Mesothelial cell of epicardium (in vitro differentiated cells): ENCODE measurements at regions not wholly inside any gene's neighbourhood (a gene's known extent, or its start where the extent isn't known, plus 50 kb on each side); places are given as distances from the start of the nearest gene placed in this dataset.

Source experiments
- DNase-seq, 2 experiments: peaks; one replicate each; pipeline ENCODE4 v3.0.0; 2021; ENCODE audit warnings: low spot score in 2 of 2; ENCODE audit not compliant: unreplicated experiment in 2 of 2
- H3K27ac Mint-ChIP-seq: 2 replicates; pipeline ENCODE4 v1.8.0; 2021; ENCODE audit warnings: mixed read lengths
- H3K27me3 Mint-ChIP-seq: 2 replicates; pipeline ENCODE4 v1.8.0; 2021; ENCODE audit warnings: low read depth, mixed read lengths
- H3K36me3 Mint-ChIP-seq: 2 replicates; pipeline ENCODE4 v1.8.0; 2021; ENCODE audit warnings: mixed read lengths
- H3K4me1 Mint-ChIP-seq: 2 replicates; pipeline ENCODE4 v1.8.0; 2021; ENCODE audit warnings: mixed read lengths
- H3K4me3 Mint-ChIP-seq: 2 replicates; pipeline ENCODE4 v1.8.0; 2021; ENCODE audit warnings: mild to moderate bottlenecking, moderate library complexity, mixed read lengths
- H3K9me3 Mint-ChIP-seq: 2 replicates; pipeline ENCODE4 v1.8.0; 2021; ENCODE audit warnings: mixed read lengths
- TF ChIP-seq, protein P1 (sequence below): fragments of 200-600 bp; sonication (generic); IDR thresholded peaks from one replicate; pipeline ENCODE4 v1.5.0; 2021; ENCODE audit warnings: antibody characterized with exemption; ENCODE audit not compliant: unreplicated experiment

DNA sequence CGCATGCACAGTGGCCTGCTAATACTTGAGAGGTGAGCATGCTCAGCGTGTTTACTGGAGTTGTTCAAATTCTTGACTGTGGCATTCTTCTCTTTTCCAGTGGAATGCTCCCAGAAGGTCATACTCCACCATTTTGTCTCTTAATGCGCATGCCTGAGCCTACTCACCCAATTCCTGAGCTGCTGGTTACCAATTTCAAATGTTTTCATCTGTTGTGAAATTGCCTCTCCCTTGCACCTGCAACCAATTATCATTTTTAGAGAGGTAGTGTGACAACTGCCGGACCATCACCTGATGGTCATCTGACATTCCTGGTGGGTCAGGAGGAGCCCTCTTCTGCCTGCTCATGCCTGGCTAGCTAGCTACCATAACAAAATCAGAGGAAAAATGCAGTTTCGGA, 82.2 kb upstream of the LIFR start:
- Mint-ChIP-seq H3K4me1 (peaks cover 31% of the 10 kb centered on the region), H3K36me3 (no peaks in the 10 kb centered on the region), H3K9me3 (peaks cover 5% of the 10 kb centered on the region), H3K27ac (no peak overlapping the region), H3K27me3 (no peaks in the 10 kb centered on the region), H3K4me3 (no peak overlapping the region)
- no peak for DNase-seq
- TF ChIP-seq, protein P1, sequence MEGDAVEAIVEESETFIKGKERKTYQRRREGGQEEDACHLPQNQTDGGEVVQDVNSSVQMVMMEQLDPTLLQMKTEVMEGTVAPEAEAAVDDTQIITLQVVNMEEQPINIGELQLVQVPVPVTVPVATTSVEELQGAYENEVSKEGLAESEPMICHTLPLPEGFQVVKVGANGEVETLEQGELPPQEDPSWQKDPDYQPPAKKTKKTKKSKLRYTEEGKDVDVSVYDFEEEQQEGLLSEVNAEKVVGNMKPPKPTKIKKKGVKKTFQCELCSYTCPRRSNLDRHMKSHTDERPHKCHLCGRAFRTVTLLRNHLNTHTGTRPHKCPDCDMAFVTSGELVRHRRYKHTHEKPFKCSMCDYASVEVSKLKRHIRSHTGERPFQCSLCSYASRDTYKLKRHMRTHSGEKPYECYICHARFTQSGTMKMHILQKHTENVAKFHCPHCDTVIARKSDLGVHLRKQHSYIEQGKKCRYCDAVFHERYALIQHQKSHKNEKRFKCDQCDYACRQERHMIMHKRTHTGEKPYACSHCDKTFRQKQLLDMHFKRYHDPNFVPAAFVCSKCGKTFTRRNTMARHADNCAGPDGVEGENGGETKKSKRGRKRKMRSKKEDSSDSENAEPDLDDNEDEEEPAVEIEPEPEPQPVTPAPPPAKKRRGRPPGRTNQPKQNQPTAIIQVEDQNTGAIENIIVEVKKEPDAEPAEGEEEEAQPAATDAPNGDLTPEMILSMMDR = no peak

DNA sequence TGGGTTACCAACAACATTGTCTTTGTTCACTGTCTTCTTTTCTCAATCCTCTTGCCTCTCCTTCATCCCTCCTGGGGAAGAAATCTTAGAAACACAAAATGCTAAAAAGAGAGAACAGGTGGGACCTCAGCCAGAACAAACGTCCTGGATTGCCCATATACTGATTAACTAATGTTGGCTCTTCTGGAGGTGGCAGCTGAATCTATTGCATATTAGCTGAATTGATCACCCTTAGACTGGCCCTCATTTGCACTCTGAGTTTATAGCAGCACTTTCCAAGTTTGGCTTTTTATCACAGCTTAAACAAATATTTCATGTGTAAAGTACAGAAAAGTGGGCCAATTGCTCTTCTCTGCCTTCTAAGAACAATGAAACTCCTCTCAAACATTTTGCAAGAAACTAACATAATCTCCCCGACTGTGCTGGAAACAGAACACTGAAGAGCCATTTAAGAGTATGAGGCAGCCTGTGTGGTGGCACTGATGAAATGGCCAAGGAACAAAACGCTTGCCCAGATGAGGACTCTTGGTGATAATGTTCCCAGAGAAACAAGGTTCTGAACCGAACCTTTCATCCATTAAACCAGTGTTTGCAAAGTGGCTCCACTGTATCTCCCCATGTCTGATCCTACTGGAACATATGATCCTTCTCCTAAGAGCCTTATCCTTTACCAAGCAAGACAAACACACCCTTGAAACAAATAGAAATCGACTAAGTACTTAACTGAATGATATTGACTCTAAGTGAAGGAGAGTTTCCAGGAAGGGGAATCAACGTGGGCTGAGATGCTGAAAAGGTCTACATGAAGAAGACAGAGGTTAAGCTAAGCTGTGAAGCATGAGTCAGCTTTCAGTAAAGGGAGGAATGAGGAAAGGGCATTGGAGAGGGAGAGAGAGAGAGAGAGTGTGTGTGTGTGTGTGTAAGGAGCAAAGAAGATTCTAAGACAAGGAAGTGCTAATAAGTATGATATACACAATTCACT, 83.2 kb upstream of the LIFR start:
- peaks cover 5% of the 10 kb centered on the region for H3K9me3 Mint-ChIP-seq
- H3K27ac Mint-ChIP-seq = no peak overlapping the region
- H3K36me3 Mint-ChIP-seq = no peaks in the 10 kb centered on the region
- H3K4me3 Mint-ChIP-seq = no peak overlapping the region
- H3K4me1 Mint-ChIP-seq = peaks cover 24% of the 10 kb centered on the region
- no peaks in the 10 kb centered on the region for H3K27me3 Mint-ChIP-seq
- no peak for DNase-seq
- TF ChIP-seq, protein P1 = no peak

DNA sequence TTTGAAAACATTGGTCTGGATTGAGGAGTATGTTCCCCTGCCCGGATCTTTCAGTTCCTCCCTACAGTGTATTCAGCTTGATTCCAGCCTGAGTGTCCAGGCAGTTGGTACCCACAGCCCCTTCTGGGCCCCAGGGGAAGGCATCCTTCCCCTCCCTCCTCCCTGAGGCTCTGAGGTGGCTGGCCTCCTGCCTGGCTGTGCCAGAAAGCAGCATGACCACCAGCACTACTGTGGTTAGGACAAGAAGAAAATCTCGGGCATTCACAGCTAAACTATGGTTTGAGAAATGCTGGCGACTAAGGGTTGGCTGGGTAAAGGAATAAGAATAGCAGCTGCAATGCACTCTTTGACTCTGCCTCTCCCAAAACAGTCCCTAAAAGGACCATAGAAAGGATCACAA, 84.6 kb upstream of the LIFR start:
- H3K27ac Mint-ChIP-seq = no peak overlapping the region
- H3K27me3 Mint-ChIP-seq = no peaks in the 10 kb centered on the region
- DNase-seq = no peak
- H3K9me3 Mint-ChIP-seq = peaks cover 5% of the 10 kb centered on the region
- H3K36me3 Mint-ChIP-seq = no peaks in the 10 kb centered on the region
- TF ChIP-seq, protein P1 = no peak
- H3K4me3 Mint-ChIP-seq = no peak overlapping the region
- H3K4me1 Mint-ChIP-seq = peaks cover 19% of the 10 kb centered on the region

DNA sequence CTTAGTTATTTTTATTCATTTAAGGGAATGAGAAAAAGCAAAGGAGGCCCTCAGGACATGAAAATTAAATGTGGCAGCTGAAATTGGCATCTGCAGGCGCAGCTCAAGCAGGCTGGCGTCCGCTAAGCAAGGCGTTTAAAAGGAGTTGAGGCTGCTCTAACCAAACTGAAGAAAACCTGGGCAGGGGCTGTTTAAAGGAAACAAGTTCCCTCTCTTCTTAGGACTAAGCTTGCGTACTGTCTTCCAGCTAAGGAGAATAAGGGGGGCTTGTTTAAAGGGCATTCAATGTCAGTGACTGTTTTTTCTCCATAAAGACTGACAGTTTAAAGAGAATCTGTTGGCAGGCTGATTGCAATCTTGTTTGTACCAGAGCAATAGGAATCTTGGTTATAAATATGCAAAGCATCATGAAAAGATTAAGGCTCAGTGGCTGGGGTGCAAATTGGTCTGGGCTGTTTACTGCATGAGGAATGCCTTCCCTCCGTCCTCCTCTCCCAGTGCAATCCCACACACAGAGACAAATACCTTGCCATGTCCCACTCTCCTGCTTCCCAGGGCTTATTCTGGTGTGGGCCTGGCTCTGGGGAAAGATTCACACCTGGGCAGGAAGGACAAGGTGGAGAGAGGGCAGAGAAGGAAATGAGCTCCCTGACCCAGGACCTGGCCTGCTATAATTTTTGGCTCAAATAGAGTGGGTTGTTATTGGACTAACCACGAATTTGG, 85.9 kb upstream of the LIFR start:
- peak overlapping the region; percentile 26 for H3K27ac Mint-ChIP-seq
- TF ChIP-seq, protein P1 = no peak
- H3K4me3 Mint-ChIP-seq = no peak overlapping the region
- no peak for DNase-seq
- H3K36me3 Mint-ChIP-seq = no peaks in the 10 kb centered on the region
- H3K4me1 Mint-ChIP-seq = peaks cover 14% of the 10 kb centered on the region
- H3K9me3 Mint-ChIP-seq = peaks cover 5% of the 10 kb centered on the region
- no peaks in the 10 kb centered on the region for H3K27me3 Mint-ChIP-seq

DNA sequence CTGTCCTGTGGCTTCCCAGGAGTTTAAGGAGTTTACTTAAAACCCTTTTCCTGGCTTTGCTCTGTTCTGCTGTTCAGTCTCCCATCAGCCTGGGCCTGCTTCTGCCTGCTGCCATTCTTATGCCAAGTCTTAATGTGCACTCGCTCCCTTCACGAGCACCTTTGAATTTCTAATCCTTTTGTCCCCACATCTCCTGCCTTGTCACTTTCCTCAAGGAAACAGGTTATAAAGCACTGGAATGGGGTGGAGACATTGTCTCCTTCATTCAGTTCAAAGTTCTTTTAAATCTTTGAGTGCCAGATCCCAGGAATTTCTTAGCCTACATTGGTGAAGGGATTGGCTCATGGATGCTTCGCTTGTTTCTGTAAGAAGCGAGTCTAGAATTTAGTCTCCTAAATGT, 87.2 kb upstream of the LIFR start:
- TF ChIP-seq, protein P1 = no peak
- Mint-ChIP-seq H3K27ac (no peak overlapping the region), H3K4me1 (peaks cover 14% of the 10 kb centered on the region), H3K36me3 (no peaks in the 10 kb centered on the region), H3K9me3 (no peaks in the 10 kb centered on the region), H3K4me3 (no peak overlapping the region), H3K27me3 (no peaks in the 10 kb centered on the region)
- no peak for DNase-seq
